GM21717 (cell line): ENCODE measurements at regions not wholly inside any gene's neighbourhood (a gene's known extent, or its start where the extent isn't known, plus 50 kb on each side); places are given as distances from the start of the nearest gene placed in this dataset.
"Not testable (repeated sequence)": the region's sequence is repeated elsewhere in the genome, so short reads cannot be mapped to it uniquely, and the experiment has no call there.

Experiments used
- ATAC-seq: cut with Tn5 transposase; IDR thresholded peaks from one replicate; pipeline ENCODE4 v1.9.1; 2021; ENCODE audit warnings: mild to moderate bottlenecking, moderate library complexity; ENCODE audit not compliant: unreplicated experiment

- no peak for ATAC-seq
These were observed 1767.7 kb downstream of the EFNA5 start for GRCh38 chr5:105903069-105903468.

- ATAC-seq, result no peak
These were observed 1771.0 kb downstream of the EFNA5 start for GRCh38 chr5:105899726-105900125.

- no peak for ATAC-seq
These were observed 1772.6 kb downstream of the EFNA5 start for GRCh38 chr5:105898183-105898582.

- no peak for ATAC-seq
These were observed 1785.5 kb downstream of the EFNA5 start for GRCh38 chr5:105885266-105885665.

GRCh38 chr5:105882956-105883481 is 1787.7 kb downstream of the EFNA5 start:
- ATAC-seq, result no peak

- ATAC-seq, result no peak
These were observed 1792.3 kb downstream of the EFNA5 start for GRCh38 chr5:105878402-105878801.

- no peak for ATAC-seq
These were observed 1793.1 kb downstream of the EFNA5 start for GRCh38 chr5:105877592-105877991.

GRCh38 chr5:105874316-105874715 is 1796.4 kb downstream of the EFNA5 start:
- ATAC-seq, result no peak

- no peak for ATAC-seq
These were observed 1798.0 kb downstream of the EFNA5 start for GRCh38 chr5:105872569-105873270.

GRCh38 chr5:105868038-105868780 is 1802.5 kb downstream of the EFNA5 start:
- no peak for ATAC-seq

- no peak for ATAC-seq
These were observed 1804.9 kb downstream of the EFNA5 start for GRCh38 chr5:105865834-105866233.

- not testable (repeated sequence) for ATAC-seq
These were observed 1811.4 kb downstream of the EFNA5 start for GRCh38 chr5:105859350-105859749.

GRCh38 chr5:105849701-105850100 is 1821.0 kb downstream of the EFNA5 start:
- no peak for ATAC-seq

- no peak for ATAC-seq
These were observed 1829.9 kb downstream of the EFNA5 start for GRCh38 chr5:105840800-105841199.

- no peak for ATAC-seq
These were observed 1833.8 kb downstream of the EFNA5 start for GRCh38 chr5:105836887-105837286.

GRCh38 chr5:105836268-105836667 is 1834.5 kb downstream of the EFNA5 start:
- ATAC-seq, result no peak

GRCh38 chr5:105828821-105829220 is 1841.9 kb downstream of the EFNA5 start:
- ATAC-seq, result no peak

GRCh38 chr5:105821800-105822199 is 1848.9 kb downstream of the EFNA5 start:
- ATAC-seq, result no peak

GRCh38 chr5:105817914-105818313 is 1852.8 kb downstream of the EFNA5 start:
- ATAC-seq, result no peak

GRCh38 chr5:105817416-105817815 is 1853.3 kb downstream of the EFNA5 start:
- ATAC-seq, result no peak

GRCh38 chr5:105816961-105817360 is 1853.8 kb downstream of the EFNA5 start:
- ATAC-seq, result no peak

- no peak for ATAC-seq
These were observed 1858.4 kb downstream of the EFNA5 start for GRCh38 chr5:105812304-105812703.
